Mesothelial cell of epicardium (in vitro differentiated cells): ENCODE measurements at regions not wholly inside any gene's neighbourhood (a gene's known extent, or its start where the extent isn't known, plus 50 kb on each side); places are given as distances from the start of the nearest gene placed in this dataset.

ENCODE experiments used
- DNase-seq, 2 experiments: peaks; one replicate each; pipeline ENCODE4 v3.0.0; 2021; ENCODE audit warnings: low spot score in 2 of 2; ENCODE audit not compliant: unreplicated experiment in 2 of 2
- H3K27ac Mint-ChIP-seq: 2 replicates; pipeline ENCODE4 v1.8.0; 2021; ENCODE audit warnings: mixed read lengths
- H3K27me3 Mint-ChIP-seq: 2 replicates; pipeline ENCODE4 v1.8.0; 2021; ENCODE audit warnings: low read depth, mixed read lengths
- H3K36me3 Mint-ChIP-seq: 2 replicates; pipeline ENCODE4 v1.8.0; 2021; ENCODE audit warnings: mixed read lengths
- H3K4me1 Mint-ChIP-seq: 2 replicates; pipeline ENCODE4 v1.8.0; 2021; ENCODE audit warnings: mixed read lengths
- H3K4me3 Mint-ChIP-seq: 2 replicates; pipeline ENCODE4 v1.8.0; 2021; ENCODE audit warnings: mild to moderate bottlenecking, moderate library complexity, mixed read lengths
- H3K9me3 Mint-ChIP-seq: 2 replicates; pipeline ENCODE4 v1.8.0; 2021; ENCODE audit warnings: mixed read lengths
- TF ChIP-seq, protein P1 (sequence below): fragments of 200-600 bp; sonication (generic); IDR thresholded peaks from one replicate; pipeline ENCODE4 v1.5.0; 2021; ENCODE audit warnings: antibody characterized with exemption; ENCODE audit not compliant: unreplicated experiment

DNA sequence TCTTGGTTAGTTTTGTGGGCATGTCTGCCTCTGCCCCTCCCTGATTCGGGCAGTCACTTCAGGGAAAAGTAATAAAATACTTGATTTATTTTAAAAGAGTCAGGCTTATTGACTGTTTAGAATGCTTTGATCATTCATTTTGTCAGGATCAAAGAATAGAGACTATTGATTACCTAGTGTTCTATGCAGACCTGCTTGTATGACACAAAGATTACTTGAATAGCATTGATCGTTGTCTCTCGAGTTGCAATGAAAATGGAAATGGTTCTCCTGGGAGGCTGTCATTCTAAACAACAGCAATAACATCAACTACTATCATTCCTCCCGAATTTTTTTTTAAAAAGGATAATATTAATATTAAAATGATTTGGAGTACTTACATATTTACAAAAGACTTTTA is 133.2 kb upstream of the DMAC1 start:
- Mint-ChIP-seq H3K4me3 (no peak overlapping the region), H3K9me3 (no peaks in the 10 kb centered on the region), H3K27ac (no peak overlapping the region), H3K4me1 (peaks cover 5% of the 10 kb centered on the region), H3K27me3 (no peaks in the 10 kb centered on the region), H3K36me3 (no peaks in the 10 kb centered on the region)
- TF ChIP-seq, protein P1, sequence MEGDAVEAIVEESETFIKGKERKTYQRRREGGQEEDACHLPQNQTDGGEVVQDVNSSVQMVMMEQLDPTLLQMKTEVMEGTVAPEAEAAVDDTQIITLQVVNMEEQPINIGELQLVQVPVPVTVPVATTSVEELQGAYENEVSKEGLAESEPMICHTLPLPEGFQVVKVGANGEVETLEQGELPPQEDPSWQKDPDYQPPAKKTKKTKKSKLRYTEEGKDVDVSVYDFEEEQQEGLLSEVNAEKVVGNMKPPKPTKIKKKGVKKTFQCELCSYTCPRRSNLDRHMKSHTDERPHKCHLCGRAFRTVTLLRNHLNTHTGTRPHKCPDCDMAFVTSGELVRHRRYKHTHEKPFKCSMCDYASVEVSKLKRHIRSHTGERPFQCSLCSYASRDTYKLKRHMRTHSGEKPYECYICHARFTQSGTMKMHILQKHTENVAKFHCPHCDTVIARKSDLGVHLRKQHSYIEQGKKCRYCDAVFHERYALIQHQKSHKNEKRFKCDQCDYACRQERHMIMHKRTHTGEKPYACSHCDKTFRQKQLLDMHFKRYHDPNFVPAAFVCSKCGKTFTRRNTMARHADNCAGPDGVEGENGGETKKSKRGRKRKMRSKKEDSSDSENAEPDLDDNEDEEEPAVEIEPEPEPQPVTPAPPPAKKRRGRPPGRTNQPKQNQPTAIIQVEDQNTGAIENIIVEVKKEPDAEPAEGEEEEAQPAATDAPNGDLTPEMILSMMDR = no peak
- no peak for DNase-seq

DNA sequence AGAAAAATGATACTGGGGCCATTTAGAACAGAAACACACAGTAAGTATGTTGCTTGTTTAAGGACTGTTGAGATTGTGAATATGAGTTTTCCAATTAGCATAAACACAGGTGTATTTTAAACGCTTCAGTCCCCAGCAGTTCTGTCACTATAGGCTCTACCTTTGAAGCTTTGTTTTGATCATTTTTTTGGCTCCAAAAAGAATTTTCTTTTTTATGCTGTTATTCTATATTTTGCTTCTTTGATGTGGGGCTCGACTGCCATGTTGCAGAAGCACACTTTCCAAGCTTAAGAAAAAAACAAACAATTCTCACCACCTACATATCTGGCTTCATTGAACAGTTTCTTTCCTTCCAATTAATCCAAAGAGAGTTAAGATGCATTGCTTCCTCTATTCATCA is 131.0 kb upstream of the DMAC1 start:
- TF ChIP-seq, protein P1 = no peak
- Mint-ChIP-seq H3K9me3 (no peaks in the 10 kb centered on the region), H3K4me3 (no peak overlapping the region), H3K4me1 (no peaks in the 10 kb centered on the region), H3K27ac (no peak overlapping the region), H3K27me3 (no peaks in the 10 kb centered on the region), H3K36me3 (no peaks in the 10 kb centered on the region)
- no peak for DNase-seq

DNA sequence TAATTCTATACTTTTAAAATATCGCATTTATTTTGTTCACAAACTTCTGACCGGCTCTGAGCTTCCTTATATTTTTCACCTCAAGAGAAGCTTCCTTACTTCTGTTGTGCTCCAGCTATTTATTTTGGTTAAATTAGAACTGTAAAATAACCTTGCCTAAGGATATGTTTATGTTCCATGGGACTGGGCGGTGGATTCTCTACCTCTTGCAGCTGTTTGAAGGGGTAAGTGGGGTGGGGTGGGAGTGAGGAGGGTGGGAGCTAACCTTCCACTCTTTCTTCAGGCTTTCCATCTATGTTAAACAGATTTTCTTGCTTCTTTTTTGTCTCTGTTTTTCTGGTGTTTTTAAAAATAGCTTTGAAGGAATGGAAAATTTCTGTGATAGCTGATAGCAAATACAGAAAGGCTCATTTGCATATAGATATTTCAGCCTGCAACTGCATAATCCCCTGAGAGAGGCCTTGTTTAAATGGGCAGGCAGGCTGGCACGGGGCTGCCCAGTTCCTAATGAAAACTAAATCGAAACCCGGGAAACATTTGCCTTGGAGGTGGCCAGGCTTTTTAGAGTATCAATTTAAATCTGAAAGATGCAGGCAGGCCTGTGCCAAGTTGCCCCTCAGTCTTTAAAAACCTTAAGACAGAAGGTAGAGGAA is 122.1 kb upstream of the DMAC1 start:
- no peaks in the 10 kb centered on the region for H3K27me3 Mint-ChIP-seq
- TF ChIP-seq, protein P1 = no peak
- H3K9me3 Mint-ChIP-seq = peaks cover 3% of the 10 kb centered on the region
- H3K4me3 Mint-ChIP-seq = no peak overlapping the region
- H3K36me3 Mint-ChIP-seq = no peaks in the 10 kb centered on the region
- no peak for DNase-seq
- no peak overlapping the region for H3K27ac Mint-ChIP-seq
- peaks cover 13% of the 10 kb centered on the region for H3K4me1 Mint-ChIP-seq

DNA sequence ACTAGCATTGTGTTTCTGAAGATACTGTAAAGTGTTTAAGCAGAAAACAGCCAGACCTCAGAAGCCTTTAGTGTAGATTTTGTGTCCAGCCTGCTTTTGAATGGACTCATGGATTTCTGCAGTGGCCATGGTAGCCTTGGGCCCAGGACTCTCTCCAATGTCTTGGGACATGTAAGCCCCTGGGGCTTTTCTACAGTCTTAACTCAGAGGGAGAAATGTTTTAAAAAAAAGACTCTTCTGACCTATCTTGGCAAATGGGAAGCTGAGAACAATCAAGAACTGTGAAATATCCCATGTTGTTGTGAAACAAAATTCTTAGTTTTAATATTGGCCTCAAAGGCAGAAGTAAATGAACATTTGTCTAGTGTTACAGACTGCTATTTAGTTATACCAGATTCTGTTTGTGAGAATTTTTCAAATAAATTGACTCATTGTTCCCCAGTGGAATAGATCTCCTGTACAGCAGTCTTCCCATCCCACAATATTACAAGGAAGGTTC is 112.5 kb upstream of the DMAC1 start:
- H3K4me3 Mint-ChIP-seq = no peak overlapping the region
- TF ChIP-seq, protein P1 = no peak
- no peak for DNase-seq
- no peaks in the 10 kb centered on the region for H3K4me1 Mint-ChIP-seq
- H3K27me3 Mint-ChIP-seq = no peaks in the 10 kb centered on the region
- no peak overlapping the region for H3K27ac Mint-ChIP-seq
- no peaks in the 10 kb centered on the region for H3K9me3 Mint-ChIP-seq
- H3K36me3 Mint-ChIP-seq = no peaks in the 10 kb centered on the region

DNA sequence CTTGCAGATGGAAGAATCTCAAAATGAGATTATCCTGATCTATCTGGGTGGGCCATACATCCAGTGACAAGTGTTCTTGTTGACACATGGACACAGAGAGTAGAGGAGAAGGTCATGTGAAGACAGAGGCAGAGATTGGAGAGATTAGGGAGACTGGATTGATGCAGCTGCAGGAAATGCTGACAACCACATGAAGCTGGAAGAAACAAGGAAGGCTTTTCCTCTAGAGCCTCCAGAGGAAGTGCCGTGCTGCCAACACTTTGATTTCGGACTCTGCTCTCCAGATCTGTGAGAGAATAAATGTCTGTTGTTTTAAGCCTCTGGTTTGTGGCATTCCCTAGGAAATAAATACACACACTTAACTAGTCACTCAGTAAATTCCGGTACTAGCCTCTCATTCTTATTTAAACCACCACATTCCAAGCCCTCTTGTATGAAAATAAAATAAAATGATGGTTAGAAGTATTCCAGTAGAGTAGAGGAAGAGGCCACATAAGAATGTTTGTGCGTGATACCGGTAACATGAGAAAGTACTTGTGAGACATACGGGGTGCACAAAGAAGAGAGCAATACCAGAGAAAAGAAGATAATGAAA is 110.9 kb upstream of the DMAC1 start:
- DNase-seq = no peak
- Mint-ChIP-seq H3K4me1 (peaks cover 3% of the 10 kb centered on the region), H3K36me3 (no peaks in the 10 kb centered on the region), H3K4me3 (no peak overlapping the region), H3K27me3 (peaks cover 2% of the 10 kb centered on the region), H3K27ac (no peak overlapping the region), H3K9me3 (no peaks in the 10 kb centered on the region)
- TF ChIP-seq, protein P1 = no peak
